Stimulated activated CD4-positive, alpha-beta T cell treated with anti-CD3 and anti-CD28 coated beads, TNF-alpha, amount 100 ng/mL, for 1 hour (primary cell): ENCODE measurements at regions not wholly inside any gene's neighbourhood (a gene's known extent, or its start where the extent isn't known, plus 50 kb on each side); places are given as distances from the start of the nearest gene placed in this dataset.
"Not testable (repeated sequence)": the region's sequence is repeated elsewhere in the genome, so short reads cannot be mapped to it uniquely, and the experiment has no call there.

ENCODE experiments used
- DNase-seq, 3 donors: peaks; one replicate each; pipeline ENCODE4 v3.0.0-alpha.2; 2020; ENCODE audit warnings: low read depth in 3 of 3, low spot score in 1 of 3

- DNase-seq: no peak
Measured at GRCh38 chr22:49677495-49677889, 150.2 kb downstream of the BRD1 start.

GRCh38 chr22:49676783-49677494 lies 150.7 kb downstream of the BRD1 start:
- DNase-seq: no peak

DNA sequence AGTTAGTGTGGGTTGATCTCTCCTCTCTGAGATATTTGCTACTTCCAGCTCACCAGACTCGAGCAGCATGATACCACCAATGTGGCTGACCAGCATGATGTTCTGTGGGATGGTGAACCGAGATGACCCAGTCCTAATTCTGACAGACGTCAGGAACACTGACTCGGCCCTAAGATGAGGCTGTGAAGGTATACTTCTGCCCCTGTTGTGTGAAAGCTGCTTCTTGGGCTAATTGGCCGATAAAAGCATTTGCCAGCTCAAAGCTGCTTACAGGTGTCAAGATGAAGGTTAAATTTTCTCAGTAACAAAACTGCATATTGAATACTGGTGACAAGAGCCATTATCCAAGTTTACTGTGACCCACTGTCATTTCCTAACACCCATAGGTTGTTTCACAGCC lies 151.4 kb downstream of the BRD1 start:
- DNase-seq: no peak

DNA sequence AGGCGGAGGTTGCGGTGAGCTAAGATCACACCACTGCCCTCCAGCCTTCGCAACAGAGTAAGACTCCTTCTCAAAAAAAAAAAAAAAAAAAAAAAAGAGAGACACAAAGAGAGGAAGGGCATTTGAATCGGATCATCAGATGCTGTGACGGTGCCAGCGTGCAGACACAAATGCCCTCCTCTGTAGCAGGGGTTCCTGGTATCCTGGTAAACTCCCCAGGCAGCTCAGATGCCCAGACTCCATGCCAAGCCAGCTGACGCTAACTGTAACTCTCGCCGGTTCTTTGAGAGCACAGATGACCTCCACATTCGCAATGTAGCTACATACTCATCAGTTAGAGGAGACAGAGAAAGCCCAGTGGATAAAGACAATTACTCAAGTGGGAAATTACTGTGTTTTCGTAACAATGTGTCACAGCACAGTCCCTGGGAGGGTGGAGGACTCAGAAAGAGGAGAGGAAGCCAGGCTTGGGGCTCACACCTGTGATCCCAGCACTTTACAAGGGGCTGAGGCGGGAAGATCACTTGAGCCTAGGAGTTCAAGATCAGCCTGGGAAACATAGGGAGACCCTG lies 153.1 kb downstream of the BRD1 start:
- DNase-seq: no peak

DNA sequence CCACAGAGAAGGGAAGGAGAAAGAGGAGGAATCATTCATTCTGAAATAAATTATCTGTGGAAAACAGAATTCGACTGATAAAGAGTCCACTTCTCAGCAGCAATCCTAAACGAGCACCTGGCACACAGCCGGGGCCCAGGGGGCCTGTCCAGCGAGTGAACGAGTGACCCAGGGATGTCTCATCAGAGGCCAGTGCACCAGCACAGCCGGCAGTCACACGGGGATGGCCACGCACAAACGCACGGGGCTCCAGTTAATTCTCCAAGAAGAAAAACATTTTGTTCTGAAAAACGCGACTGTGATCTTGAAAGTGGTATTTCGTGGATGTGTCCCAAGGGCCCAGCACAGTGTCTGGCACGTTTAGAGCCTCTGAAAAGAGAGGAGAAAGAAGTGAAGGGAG lies 154.6 kb downstream of the BRD1 start:
- DNase-seq: no peak

DNA sequence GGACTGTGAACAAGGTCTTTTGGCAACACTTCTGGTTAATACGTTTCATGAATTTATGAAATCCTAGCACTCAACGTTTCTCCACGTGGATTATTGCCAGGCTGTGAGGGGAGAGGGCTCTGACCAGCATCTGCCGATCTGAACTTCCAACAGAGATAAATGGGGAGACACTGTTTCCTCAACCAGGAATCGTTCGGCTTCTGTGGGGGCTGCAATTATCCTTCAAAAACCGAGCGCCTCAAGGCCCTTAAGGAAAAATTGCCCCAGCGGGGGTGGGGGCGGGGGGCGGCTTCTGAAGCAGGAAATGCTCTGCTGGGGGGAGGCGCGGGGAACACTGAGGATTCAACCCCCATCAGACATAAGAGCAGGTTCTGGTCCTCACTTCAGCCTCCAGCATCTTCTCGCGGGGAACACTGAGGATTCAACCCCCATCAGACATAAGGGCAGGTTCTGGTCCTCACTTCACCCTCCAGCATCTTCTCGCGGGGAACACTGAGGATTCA lies 155.6 kb downstream of the BRD1 start:
- no peak for DNase-seq

- DNase-seq: no peak
Measured at GRCh38 chr22:49671331-49672013, 156.2 kb downstream of the BRD1 start.

DNA sequence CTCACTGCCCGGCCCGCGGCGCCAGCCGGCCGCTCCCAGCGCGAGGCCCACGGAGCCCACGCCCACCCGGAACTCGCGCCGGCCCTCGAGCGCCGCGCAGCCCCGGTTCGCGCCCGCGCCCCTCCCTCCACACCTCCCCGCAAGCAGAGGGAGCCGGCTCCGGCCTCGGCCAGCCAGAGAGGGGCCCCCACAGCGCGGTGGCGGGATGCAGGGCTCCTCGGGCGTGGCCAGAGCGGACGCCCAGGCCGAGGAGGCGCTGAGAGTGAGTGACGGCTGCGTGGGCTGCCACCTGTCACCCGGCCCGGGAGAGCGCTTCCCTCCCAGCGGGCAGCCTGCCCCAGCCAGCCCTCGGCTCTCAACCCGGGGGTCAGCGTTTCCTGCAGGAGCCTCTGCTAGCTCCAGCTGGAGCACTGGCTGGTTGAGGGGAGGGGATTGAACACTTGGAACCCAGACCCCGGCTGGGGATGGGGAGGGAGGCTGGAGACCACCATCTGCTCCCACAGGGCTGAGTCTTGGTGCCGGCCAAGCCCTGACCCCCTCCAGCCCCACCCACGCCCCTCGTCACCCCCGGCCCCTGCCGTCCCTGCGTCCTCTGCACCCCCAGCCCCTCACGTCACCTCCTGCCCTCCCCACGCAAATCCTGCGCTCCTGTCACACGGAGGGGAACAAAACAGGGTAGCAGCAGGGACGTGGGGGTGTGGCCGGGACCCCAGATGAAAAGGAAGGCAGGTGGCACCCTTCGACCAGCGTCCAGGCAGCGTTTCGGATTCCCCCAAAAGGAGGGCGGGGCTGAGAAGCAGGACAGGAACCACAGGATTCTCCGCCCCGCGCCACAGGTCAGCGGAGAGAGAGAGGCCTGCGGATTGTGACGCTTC lies 157.0 kb downstream of the BRD1 start:
- DNase-seq: no peak

DNA sequence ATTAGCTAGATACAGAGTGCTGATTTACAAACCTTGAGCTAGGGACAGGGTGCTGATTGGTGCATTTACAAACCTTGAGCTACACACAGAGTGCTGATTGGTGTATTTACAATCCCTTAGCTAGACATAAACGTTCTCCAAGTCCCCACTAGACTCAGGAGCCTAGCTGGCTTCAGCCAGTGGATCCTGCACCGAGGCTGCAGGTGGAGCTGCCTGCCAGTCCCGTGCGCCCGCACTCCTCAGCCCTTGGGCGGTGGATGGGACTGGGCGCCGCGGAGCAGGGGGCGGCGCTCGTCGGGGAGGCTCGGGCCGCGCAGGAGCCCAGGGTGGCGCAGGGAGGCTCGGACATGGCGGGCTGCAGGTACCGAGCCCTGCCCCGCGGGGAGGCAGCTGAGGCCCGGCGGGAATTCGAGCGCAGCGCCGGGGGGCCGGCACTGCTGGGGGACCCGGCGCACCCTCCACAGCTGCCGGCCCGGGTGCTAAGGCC lies 157.7 kb downstream of the BRD1 start:
- DNase-seq: not testable (repeated sequence)

- not testable (repeated sequence) for DNase-seq
Measured at GRCh38 chr22:49669427-49669968, 158.2 kb downstream of the BRD1 start.

DNA sequence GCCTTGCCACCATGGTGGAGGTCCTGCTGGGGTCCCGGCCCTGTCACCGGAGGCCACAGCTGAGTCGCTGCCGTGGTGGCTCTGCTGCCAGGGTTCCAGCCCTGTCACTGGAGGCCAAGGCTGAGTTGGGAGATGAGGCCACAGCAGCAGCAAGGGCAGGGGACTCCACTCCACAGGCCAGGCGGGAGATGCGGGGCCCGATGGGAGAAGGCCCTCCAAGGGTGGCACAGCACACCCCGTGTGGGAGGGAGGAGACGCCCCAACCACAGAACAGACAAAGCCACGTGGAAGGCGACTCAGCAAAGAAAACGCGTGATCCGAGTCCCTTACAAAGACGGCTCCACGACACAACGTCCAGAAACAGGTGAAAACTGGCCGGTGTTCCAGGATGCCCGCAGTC lies 159.3 kb downstream of the BRD1 start:
- no peak for DNase-seq

DNA sequence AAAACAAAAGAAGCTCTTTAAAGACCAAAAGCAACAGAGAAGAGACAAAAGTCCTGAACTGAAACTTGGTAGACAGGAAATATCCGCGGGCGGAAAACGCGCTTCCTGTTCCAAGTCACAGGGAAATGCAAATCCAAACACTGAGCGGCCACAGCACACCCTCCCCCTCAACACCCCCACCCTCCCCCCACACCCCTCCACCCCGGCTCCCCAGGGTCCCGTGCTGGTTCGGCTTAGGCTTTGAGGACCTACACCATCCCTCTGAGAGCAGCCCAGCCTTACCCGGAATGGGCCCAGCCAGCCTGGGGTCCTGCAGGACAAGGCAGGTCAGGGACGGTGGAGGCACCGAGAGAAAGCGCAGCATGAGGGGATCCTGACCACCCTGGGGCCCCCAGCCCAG lies 160.4 kb downstream of the BRD1 start:
- no peak for DNase-seq

DNA sequence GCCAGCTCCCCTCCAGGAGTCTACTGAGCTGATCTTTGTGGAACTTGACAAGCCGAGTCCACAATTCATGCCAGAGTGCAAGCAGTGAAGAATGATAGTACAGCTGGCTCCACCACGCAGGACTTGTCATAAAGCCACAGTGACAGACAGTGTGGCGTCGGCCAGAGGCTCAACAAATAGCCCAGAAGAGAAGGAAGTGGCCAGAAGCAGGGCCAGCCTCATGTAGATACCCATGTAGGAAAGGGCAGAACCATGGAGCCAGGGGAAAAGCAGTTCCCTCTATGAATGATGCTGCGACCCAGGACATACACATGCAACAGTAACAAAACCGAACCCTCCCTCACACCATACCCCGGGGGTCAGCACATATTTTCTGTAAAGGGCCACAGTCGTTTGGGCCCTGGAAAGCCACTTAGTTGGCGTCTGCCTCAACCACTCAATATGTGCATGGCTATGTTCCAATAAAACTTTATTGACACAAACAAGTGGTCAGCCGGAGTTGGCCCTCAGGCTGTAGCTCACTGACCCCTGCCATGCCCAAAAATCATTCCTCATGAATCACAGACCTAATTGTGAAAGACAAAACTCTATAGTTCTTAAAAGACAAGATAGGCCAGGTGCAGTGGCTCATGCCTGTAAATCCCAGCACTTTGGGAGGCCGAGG lies 161.4 kb downstream of the BRD1 start:
- no peak for DNase-seq

DNA sequence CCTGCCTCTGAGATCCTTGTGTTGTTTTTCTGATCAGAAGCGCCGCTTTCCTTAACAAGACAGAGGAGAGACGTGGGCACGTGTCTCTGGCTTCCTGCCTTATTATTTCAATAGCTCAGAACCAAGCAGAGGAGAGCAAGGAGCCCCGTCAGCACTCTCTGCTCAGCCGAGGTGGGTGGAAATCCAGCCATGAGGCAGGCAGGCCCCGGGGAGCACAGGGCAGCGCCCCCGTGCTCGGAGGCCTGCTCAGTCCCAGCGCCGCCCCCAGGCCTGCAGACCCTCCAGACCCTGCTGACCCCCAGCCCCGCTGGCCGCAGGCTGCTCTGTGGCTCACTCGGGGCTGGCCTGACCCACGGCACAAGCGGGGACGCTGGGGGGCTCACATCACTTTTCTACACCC lies 162.8 kb downstream of the BRD1 start:
- no peak for DNase-seq

GRCh38 chr22:49664371-49664881 lies 163.2 kb downstream of the BRD1 start:
- no peak for DNase-seq

DNA sequence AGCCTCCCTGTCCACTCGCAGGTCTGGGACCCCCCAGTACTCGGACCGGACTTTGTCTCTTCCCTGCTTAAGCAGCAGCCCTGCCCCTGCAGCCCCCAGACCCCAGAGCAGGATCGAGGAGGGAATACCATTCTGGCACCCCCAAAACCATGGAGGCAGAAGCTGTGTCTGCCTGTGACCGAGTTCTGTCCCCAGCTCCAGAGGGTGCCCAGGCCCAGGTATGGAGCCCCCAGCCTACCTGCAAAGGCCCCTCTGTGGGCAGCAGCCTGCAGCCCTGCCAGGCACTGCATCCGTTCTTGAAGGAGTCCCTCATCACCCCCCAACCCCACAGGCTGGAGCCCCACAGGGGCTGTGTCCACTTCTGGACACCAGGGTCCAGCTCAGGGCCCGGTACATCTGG lies 163.8 kb downstream of the BRD1 start:
- no peak for DNase-seq

GRCh38 chr22:49663311-49663711 lies 164.4 kb downstream of the BRD1 start:
- DNase-seq: no peak

- no peak for DNase-seq
Measured at GRCh38 chr22:49662681-49663080, 165.0 kb downstream of the BRD1 start.

GRCh38 chr22:49660794-49661781 lies 166.6 kb downstream of the BRD1 start:
- DNase-seq: no peak
